ENCODE measurements at regions not wholly inside any gene's neighbourhood (a gene's known extent, or its start where the extent isn't known, plus 50 kb on each side); places are given as distances from the start of the nearest gene placed in this dataset.
A peak's percentile ranks its signal among the peaks of the same experiment; 100 is the strongest.

GRCh38 chr6:167678102-167679101, 148.3 kb upstream of the AFDN start (continued):
- TF ChIP-seq ATF5 (CRISPR knock-in tag; IDR thresholded peaks at IDR 0.05; ENCODE audit: low read depth) (no peak), ZNF256 (CRISPR knock-in tag; conservative IDR thresholded peaks at IDR 0.05) (0 out of 2 replicates have a peak, but pooled peaks have one; percentile 53), ZNF512B (CRISPR knock-in tag; IDR thresholded peaks at IDR 0.05; ENCODE audit: borderline replicate concordance) (no peak), ZNF350 (CRISPR knock-in tag; IDR thresholded peaks at IDR 0.05; ENCODE audit: borderline replicate concordance, low read depth) (no peak), TOPORS (CRISPR knock-in tag; IDR thresholded peaks at IDR 0.05) (0 out of 2 replicates have a peak, but pooled peaks have one; percentile 25), NAIF1 (CRISPR knock-in tag; IDR thresholded peaks at IDR 0.05; ENCODE audit: borderline replicate concordance) (no peak), ZBTB20 (CRISPR knock-in tag; IDR thresholded peaks at IDR 0.05; ENCODE audit: borderline replicate concordance, low read depth) (0 out of 2 replicates have a peak, but pooled peaks have one; percentile 27), JUND (CRISPR knock-in tag; IDR thresholded peaks at IDR 0.05) (no peak), THAP9 (CRISPR knock-in tag; IDR thresholded peaks at IDR 0.05; ENCODE audit: borderline replicate concordance) (no peak), SMAD3 (CRISPR knock-in tag; IDR thresholded peaks at IDR 0.05) (no peak), MYC (CRISPR knock-in tag; IDR thresholded peaks at IDR 0.05; ENCODE audit: borderline replicate concordance) (no peak), TMF1 (CRISPR knock-in tag; IDR thresholded peaks at IDR 0.05; ENCODE audit: low read depth) (no peak), ATF4 (CRISPR knock-in tag; IDR thresholded peaks at IDR 0.05) (no peak), ATF3 (CRISPR knock-in tag; IDR thresholded peaks at IDR 0.05) (no peak), ZNF724P (CRISPR knock-in tag; IDR thresholded peaks at IDR 0.05; ENCODE audit: borderline replicate concordance) (peak; percentile 23; the same call in 1 of the 2 replicates), NFKB2 (CRISPR knock-in tag; IDR thresholded peaks at IDR 0.05; ENCODE audit: borderline replicate concordance) (no peak; the same call in 1 of the 2 replicates), HCFC1 (IDR thresholded peaks at IDR 0.05; ENCODE audit: low read depth, low read length) (no peak), IKZF1 (IDR thresholded peaks at IDR 0.05) (no peak), ZFP62 (CRISPR knock-in tag; IDR thresholded peaks at IDR 0.05) (no peak), PREB (CRISPR knock-in tag; IDR thresholded peaks at IDR 0.05) (no peak)
